Fibroblast of lung (primary cell): ENCODE measurements at regions not wholly inside any gene's neighbourhood (a gene's known extent, or its start where the extent isn't known, plus 50 kb on each side); places are given as distances from the start of the nearest gene placed in this dataset.

Source experiments
- EZH2 ChIP-seq: IDR thresholded peaks from 2 replicates; pipeline ENCODE4 v1.5.1; 2012; ENCODE audit warnings: low read length, control low read depth, mild to moderate bottlenecking; ENCODE audit errors: missing control alignments
- TF ChIP-seq, protein P1 (sequence below), 2 donors: IDR thresholded peaks in 1 of 2; conservative IDR thresholded peaks in 1 of 2; 1 replicate in 1 of 2; 2 replicates in 1 of 2; pipeline ENCODE4 v1.5.1; 2011 to 2012; ENCODE audit warnings: low read length in 2 of 2, control low read depth in 1 of 2, inconsistent platforms in 1 of 2, low read depth in 1 of 2, mild to moderate bottlenecking in 1 of 2

DNA sequence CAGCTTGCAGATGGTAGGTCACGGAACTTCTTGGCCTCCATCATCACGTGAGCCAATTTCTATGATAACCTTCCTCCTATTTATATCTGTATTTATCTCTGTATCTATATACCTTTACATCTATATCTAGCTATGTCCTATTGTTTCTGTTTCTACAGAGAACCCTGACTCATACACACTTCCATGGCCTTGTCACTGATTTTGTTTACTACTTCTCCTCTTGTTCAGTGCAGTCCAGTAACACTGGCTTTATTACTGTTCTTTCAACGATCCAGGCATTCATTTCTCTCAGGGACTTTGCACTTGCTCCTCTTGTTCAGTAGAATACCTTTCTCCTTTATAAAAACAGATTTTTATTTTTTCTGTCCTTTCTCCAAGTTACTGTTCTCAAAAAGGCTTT lies 937.0 kb upstream of the ALCAM start:
- TF ChIP-seq, protein P1, sequence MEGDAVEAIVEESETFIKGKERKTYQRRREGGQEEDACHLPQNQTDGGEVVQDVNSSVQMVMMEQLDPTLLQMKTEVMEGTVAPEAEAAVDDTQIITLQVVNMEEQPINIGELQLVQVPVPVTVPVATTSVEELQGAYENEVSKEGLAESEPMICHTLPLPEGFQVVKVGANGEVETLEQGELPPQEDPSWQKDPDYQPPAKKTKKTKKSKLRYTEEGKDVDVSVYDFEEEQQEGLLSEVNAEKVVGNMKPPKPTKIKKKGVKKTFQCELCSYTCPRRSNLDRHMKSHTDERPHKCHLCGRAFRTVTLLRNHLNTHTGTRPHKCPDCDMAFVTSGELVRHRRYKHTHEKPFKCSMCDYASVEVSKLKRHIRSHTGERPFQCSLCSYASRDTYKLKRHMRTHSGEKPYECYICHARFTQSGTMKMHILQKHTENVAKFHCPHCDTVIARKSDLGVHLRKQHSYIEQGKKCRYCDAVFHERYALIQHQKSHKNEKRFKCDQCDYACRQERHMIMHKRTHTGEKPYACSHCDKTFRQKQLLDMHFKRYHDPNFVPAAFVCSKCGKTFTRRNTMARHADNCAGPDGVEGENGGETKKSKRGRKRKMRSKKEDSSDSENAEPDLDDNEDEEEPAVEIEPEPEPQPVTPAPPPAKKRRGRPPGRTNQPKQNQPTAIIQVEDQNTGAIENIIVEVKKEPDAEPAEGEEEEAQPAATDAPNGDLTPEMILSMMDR (conservative IDR thresholded peaks at IDR 0.05 in 1 of 2, IDR thresholded peaks at IDR 0.05 in 1 of 2; ENCODE audit: low read depth in 1 of 2, low read length in 2 of 2): no peak
- no peak for TF ChIP-seq EZH2
